ENCODE measurements at regions not wholly inside any gene's neighbourhood (a gene's known extent, or its start where the extent isn't known, plus 50 kb on each side); places are given as distances from the start of the nearest gene placed in this dataset.

- Histone ChIP-seq H3F3A (ENCODE audit: insufficient read depth, low read length) (no peaks in the 10 kb centered on the region), H3K79me2 (ENCODE audit: insufficient read depth, low read length) (no peaks in the 10 kb centered on the region), H3K9me2 (ENCODE audit: low read depth, low read length) (no peaks in the 10 kb centered on the region), H3K27me3 (ENCODE audit: insufficient read depth, low read length) (no peaks in the 10 kb centered on the region), H3K36me3 (ENCODE audit: insufficient read depth, low read length) (no peaks in the 10 kb centered on the region), H4K20me1 (ENCODE audit: insufficient read depth, low read length) (no peaks in the 10 kb centered on the region), H3K4me1 (ENCODE audit: insufficient read depth, low read length, severe bottlenecking) (peaks cover 21% of the 10 kb centered on the region), H3K4me3 (ENCODE audit: low read depth, low read length, poor library complexity, severe bottlenecking) (no peak overlapping the region), H3K27ac (ENCODE audit: low read depth, low read length, poor library complexity, severe bottlenecking) (no peak overlapping the region), H3K4me2 (ENCODE audit: low read length) (no peak overlapping the region), H3K9ac (ENCODE audit: low read length) (no peak overlapping the region), H2AFZ (ENCODE audit: low read length) (no peak overlapping the region), H3K9me3 (ENCODE audit: low read length) (no peaks in the 10 kb centered on the region)
- TF ChIP-seq EZH2 (IDR thresholded peaks at IDR 0.05; ENCODE audit: borderline replicate concordance, low read length), result no peak
- TF ChIP-seq, protein P1, sequence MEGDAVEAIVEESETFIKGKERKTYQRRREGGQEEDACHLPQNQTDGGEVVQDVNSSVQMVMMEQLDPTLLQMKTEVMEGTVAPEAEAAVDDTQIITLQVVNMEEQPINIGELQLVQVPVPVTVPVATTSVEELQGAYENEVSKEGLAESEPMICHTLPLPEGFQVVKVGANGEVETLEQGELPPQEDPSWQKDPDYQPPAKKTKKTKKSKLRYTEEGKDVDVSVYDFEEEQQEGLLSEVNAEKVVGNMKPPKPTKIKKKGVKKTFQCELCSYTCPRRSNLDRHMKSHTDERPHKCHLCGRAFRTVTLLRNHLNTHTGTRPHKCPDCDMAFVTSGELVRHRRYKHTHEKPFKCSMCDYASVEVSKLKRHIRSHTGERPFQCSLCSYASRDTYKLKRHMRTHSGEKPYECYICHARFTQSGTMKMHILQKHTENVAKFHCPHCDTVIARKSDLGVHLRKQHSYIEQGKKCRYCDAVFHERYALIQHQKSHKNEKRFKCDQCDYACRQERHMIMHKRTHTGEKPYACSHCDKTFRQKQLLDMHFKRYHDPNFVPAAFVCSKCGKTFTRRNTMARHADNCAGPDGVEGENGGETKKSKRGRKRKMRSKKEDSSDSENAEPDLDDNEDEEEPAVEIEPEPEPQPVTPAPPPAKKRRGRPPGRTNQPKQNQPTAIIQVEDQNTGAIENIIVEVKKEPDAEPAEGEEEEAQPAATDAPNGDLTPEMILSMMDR (IDR thresholded peaks at IDR 0.05; ENCODE audit: low read length), result no peak
These were observed 597.6 kb downstream of the ADGRL2 start for GRCh38 chr1:82398357-82398756.

DNA sequence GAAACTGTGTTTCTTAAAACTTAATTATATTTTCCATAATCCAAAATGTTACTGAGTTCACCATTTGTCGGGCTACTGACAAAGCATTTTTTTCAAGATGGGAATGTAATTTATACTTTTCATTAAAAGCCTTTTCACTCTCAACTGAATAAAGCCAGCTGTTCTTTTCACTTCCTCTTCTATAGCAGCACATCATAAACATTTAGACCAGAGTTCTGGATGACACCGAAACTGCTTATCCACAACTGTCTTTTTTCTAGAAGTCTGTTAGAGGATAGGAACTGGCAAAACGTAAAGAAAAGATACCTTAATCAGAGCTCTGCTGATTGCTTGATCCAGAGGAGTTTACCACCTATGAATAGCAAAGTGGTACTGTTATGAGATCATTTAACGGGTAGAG lies 594.7 kb downstream of the ADGRL2 start:
- Histone ChIP-seq H3K9ac (ENCODE audit: low read length) (no peak overlapping the region), H4K20me1 (ENCODE audit: insufficient read depth, low read length) (no peaks in the 10 kb centered on the region), H2AFZ (ENCODE audit: low read length) (no peak overlapping the region), H3K9me2 (ENCODE audit: low read depth, low read length) (no peaks in the 10 kb centered on the region), H3K79me2 (ENCODE audit: insufficient read depth, low read length) (no peaks in the 10 kb centered on the region), H3K9me3 (ENCODE audit: low read length) (no peaks in the 10 kb centered on the region), H3K27ac (ENCODE audit: low read depth, low read length, poor library complexity, severe bottlenecking) (peak overlapping the region; percentile 78), H3K27me3 (ENCODE audit: insufficient read depth, low read length) (no peaks in the 10 kb centered on the region), H3K4me2 (ENCODE audit: low read length) (peak overlapping the region; percentile 12; the same call in 1 of the 2 replicates), H3F3A (ENCODE audit: insufficient read depth, low read length) (no peaks in the 10 kb centered on the region), H3K4me1 (ENCODE audit: insufficient read depth, low read length, severe bottlenecking) (peaks cover 20% of the 10 kb centered on the region), H3K4me3 (ENCODE audit: low read depth, low read length, poor library complexity, severe bottlenecking) (no peak overlapping the region), H3K36me3 (ENCODE audit: insufficient read depth, low read length) (no peaks in the 10 kb centered on the region)
- no peak for TF ChIP-seq EZH2 (IDR thresholded peaks at IDR 0.05; ENCODE audit: borderline replicate concordance, low read length)
- TF ChIP-seq, protein P1 (IDR thresholded peaks at IDR 0.05; ENCODE audit: low read length), result no peak

GRCh38 chr1:82392946-82393345 lies 592.2 kb downstream of the ADGRL2 start:
- H3K36me3 ChIP-seq (ENCODE audit: insufficient read depth, low read length), result no peaks in the 10 kb centered on the region
- H3K4me3 ChIP-seq (ENCODE audit: low read depth, low read length, poor library complexity, severe bottlenecking), result no peak overlapping the region
- H3K27ac ChIP-seq (ENCODE audit: low read depth, low read length, poor library complexity, severe bottlenecking), result no peak overlapping the region
- H3K27me3 ChIP-seq (ENCODE audit: insufficient read depth, low read length), result no peaks in the 10 kb centered on the region
- no peak overlapping the region for H3K9ac ChIP-seq (ENCODE audit: low read length)
- H3K4me2 ChIP-seq (ENCODE audit: low read length), result no peak overlapping the region
- TF ChIP-seq EZH2 (IDR thresholded peaks at IDR 0.05; ENCODE audit: borderline replicate concordance, low read length), result no peak
- TF ChIP-seq, protein P1 (IDR thresholded peaks at IDR 0.05; ENCODE audit: low read length), result no peak
- no peaks in the 10 kb centered on the region for H3K9me2 ChIP-seq (ENCODE audit: low read depth, low read length)
- no peak overlapping the region for H2AFZ ChIP-seq (ENCODE audit: low read length)
- no peaks in the 10 kb centered on the region for H4K20me1 ChIP-seq (ENCODE audit: insufficient read depth, low read length)
- H3K4me1 ChIP-seq (ENCODE audit: insufficient read depth, low read length, severe bottlenecking), result peaks cover 18% of the 10 kb centered on the region
- H3K79me2 ChIP-seq (ENCODE audit: insufficient read depth, low read length), result no peaks in the 10 kb centered on the region
- H3K9me3 ChIP-seq (ENCODE audit: low read length), result no peaks in the 10 kb centered on the region
- H3F3A ChIP-seq (ENCODE audit: insufficient read depth, low read length), result no peaks in the 10 kb centered on the region
